ENCODE measurements at regions not wholly inside any gene's neighbourhood (a gene's known extent, or its start where the extent isn't known, plus 50 kb on each side); places are given as distances from the start of the nearest gene placed in this dataset.

DNA sequence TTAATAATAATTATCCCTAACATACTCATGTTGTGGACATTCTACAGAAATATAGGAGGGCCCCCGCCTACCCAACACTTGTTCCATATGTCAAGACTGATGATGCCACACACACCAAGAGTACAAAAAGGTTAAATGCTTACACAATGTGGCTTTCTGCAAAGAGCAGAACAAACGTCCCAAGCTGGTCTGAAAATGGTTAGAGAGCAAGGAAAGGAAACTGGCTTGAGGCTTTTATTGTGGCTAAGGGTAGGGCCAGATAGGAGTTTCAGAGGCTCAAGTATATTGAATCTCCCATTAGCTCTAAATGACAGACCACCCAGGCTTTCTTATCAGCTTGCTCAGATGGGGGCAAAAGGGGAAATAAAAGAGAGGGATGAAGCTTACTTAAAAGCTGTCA lies 134.1 kb upstream of the C1QTNF7 start:
- no peak overlapping the region for H3K27ac ChIP-seq
- no peak for TF ChIP-seq ZFX (IDR thresholded peaks at IDR 0.05; ENCODE audit: borderline replicate concordance)

DNA sequence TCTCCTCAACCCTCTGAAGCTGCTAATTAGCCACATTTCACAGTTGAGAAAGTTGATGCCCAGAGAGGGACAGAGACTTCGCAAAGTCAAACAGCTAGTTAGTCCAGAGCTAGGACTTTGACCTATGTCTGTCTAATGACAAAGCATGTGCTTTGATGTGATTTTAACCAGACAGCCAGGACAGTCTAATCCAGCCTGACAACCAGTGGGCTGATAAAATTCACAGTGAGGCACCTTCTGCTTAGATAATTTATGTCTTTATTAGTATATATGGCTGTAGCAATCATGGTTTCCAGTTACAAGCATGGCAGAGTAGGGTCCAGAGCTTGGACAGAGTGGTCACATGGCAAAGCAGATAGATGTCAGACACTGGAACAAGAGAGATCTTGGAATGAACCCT lies 133.6 kb upstream of the C1QTNF7 start:
- no peak overlapping the region for H3K27ac ChIP-seq
- TF ChIP-seq, protein P1, sequence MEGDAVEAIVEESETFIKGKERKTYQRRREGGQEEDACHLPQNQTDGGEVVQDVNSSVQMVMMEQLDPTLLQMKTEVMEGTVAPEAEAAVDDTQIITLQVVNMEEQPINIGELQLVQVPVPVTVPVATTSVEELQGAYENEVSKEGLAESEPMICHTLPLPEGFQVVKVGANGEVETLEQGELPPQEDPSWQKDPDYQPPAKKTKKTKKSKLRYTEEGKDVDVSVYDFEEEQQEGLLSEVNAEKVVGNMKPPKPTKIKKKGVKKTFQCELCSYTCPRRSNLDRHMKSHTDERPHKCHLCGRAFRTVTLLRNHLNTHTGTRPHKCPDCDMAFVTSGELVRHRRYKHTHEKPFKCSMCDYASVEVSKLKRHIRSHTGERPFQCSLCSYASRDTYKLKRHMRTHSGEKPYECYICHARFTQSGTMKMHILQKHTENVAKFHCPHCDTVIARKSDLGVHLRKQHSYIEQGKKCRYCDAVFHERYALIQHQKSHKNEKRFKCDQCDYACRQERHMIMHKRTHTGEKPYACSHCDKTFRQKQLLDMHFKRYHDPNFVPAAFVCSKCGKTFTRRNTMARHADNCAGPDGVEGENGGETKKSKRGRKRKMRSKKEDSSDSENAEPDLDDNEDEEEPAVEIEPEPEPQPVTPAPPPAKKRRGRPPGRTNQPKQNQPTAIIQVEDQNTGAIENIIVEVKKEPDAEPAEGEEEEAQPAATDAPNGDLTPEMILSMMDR (IDR thresholded peaks at IDR 0.05) = no peak
- TF ChIP-seq ZFX (IDR thresholded peaks at IDR 0.05; ENCODE audit: borderline replicate concordance) = no peak

DNA sequence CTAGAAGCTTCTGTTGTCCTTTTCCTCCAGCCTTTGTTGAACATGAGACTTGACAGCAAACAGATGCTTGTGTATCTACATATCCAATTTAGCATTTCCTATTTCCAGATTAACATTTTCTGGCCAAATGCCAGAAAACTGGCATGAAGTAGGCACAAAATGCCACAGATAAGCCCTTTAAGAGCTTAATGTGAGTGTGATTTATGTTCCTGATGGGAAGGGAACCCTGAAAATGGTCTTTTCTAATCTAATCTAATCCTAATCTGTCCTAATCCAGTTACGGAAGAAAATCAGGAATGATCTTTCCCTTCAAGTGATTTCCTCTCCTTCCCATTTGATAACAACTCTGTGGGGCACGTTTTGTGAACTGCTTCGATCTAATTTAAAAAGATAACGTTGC lies 133.0 kb upstream of the C1QTNF7 start:
- TF ChIP-seq, protein P1 (IDR thresholded peaks at IDR 0.05) = no peak
- no peak for TF ChIP-seq ZFX (IDR thresholded peaks at IDR 0.05; ENCODE audit: borderline replicate concordance)
- no peak overlapping the region for H3K27ac ChIP-seq

DNA sequence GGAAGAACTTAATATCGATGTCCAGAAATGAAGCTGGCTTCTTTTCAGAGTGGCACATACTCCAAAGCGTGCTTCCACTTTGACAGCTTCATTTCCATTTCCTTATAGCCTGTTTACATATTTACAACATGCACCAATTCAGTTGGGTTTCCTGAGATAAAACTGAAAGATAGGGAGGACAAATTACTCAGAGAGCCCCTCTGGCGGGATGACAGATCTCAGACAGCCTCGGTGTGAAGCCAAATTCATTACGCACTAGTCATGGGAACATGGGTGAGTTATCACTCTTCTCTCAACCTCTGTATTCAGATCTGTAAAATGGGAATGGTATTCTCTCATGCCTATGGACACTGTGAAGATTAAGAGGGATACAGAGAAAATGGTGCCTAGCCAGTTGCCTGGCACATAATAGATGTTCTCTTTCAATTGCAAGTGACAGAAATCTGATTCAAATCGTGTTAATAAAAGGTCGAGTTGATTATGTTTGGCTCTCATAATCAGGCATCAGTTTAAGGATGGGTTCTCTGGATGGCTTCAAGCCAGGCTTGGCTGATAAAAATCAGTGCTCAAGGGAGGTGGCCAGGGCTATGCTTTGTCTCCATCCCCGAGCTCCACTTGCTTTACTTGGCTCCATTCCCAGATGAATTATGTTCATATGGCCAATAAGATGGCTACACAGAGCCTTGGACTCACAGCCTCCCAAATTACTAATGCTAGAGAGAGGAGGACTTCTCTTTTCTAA lies 132.2 kb upstream of the C1QTNF7 start:
- no peak overlapping the region for H3K27ac ChIP-seq
- no peak for TF ChIP-seq ZFX (IDR thresholded peaks at IDR 0.05; ENCODE audit: borderline replicate concordance)
- TF ChIP-seq, protein P1 (IDR thresholded peaks at IDR 0.05) = no peak

- no peak overlapping the region for H3K27ac ChIP-seq
- TF ChIP-seq ZFX (IDR thresholded peaks at IDR 0.05; ENCODE audit: borderline replicate concordance) = no peak
- TF ChIP-seq, protein P1 (IDR thresholded peaks at IDR 0.05) = no peak
Measured at GRCh38 chr4:15297344-15297743, 130.5 kb upstream of the C1QTNF7 start.

GRCh38 chr4:15299627-15300026 lies 128.2 kb upstream of the C1QTNF7 start:
- no peak overlapping the region for H3K27ac ChIP-seq
- no peak for TF ChIP-seq ZFX (IDR thresholded peaks at IDR 0.05; ENCODE audit: borderline replicate concordance)
- TF ChIP-seq, protein P1 (IDR thresholded peaks at IDR 0.05) = no peak

GRCh38 chr4:15303052-15303641 lies 124.7 kb upstream of the C1QTNF7 start:
- TF ChIP-seq, protein P1 (IDR thresholded peaks at IDR 0.05) = no peak
- TF ChIP-seq ZFX (IDR thresholded peaks at IDR 0.05; ENCODE audit: borderline replicate concordance) = no peak
- H3K27ac ChIP-seq = no peak overlapping the region

All from 22Rv1 (cell line).